ENCODE measurements at regions not wholly inside any gene's neighbourhood (a gene's known extent, or its start where the extent isn't known, plus 50 kb on each side); places are given as distances from the start of the nearest gene placed in this dataset.
"Not testable (repeated sequence)": the region's sequence is repeated elsewhere in the genome, so short reads cannot be mapped to it uniquely, and the experiment has no call there.

DNA sequence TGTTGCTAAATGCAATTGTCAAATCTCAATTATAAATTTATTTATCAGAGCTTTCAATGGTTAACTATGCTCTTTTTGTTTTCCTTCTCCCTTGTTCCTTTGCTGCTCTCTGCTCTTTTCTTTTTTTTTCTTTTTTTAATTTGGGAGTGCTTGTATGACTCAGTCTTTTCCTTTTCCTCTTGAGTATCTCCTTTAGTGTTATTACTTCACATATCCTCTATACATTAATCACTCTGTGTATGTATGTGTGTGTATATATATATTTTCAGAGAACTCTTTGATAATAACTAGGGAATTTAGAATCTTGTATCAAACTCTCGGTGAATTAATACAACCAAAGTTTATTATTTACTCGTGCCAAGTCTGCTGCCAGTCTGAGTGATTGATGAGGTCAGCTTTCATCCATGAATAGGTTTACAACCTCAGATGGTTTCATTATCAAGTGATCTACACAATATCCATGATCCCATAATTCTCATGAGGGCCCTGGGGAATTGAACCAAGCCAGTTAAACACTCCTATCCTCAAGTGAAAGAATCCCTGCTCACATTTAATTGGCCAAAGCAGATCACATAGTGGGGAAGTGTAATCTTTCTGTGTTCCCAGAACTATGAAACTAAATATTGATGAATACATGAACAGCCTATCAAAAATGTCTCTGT lies 743.4 kb upstream of the CNTN5 start:
- no peak for DNase-seq

DNA sequence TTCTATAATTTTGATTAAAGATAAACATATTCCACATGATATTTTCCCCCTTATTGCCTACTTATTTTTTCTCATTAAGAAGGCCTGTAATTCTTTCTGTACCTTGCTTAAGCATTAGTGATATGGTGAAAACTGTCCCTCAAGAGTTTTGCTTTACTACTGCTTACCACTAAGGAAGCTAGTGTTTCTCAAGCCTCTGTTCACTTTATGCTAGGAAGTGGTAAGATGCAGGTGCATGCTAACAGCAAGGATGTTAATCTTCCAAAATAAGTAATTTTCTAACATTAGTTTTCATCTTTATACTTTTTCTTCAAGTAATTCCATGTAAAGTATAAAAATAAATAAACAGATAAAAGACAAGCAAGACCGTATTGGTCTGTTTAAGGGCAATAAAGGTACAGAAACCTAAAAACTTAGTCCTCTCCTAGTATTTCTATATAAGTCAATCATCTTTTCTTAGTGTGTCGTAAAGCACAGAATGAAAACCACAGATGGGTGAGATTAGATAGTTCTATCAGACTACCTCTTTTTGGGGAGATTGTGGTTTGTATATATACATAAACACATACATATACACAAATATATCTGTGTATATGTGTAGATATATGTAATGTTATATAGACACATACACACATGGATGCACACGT lies 731.0 kb upstream of the CNTN5 start:
- no peak for DNase-seq

- DNase-seq = no peak
These were observed 724.5 kb upstream of the CNTN5 start for GRCh38 chr11:98296091-98296880.

- DNase-seq = no peak
These were observed 720.0 kb upstream of the CNTN5 start for GRCh38 chr11:98300719-98301118.

DNA sequence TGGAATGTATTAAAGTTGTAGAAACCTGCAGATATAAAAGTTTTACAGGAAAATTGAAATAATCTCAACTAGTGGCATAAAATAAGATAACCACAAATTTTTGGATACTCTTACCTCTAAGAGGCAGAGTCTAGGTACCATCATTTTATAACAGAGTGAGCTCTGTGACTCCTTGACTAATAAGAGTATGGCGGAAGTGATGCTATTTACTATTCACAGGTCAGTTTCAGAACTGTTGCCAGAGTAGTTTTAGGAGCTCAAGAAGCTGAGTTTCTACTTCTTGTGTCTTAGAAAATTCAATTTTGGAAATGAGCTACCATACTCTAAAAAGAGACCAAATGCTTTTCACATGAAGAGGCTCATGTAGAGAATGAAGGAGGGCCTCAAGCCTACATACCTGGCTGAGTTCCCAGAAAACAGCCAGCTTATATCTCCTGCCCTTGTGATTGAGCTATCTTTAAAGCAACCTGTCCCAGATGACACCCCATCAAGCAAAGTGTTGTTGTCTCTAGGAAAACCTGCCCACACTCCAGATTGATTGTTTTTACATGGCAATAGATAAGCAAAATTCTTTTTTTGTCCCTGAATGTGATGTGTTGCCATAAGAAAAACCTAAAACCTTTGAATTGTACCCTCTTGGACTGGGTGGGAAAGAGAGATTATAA lies 712.8 kb upstream of the CNTN5 start:
- DNase-seq = no peak

DNA sequence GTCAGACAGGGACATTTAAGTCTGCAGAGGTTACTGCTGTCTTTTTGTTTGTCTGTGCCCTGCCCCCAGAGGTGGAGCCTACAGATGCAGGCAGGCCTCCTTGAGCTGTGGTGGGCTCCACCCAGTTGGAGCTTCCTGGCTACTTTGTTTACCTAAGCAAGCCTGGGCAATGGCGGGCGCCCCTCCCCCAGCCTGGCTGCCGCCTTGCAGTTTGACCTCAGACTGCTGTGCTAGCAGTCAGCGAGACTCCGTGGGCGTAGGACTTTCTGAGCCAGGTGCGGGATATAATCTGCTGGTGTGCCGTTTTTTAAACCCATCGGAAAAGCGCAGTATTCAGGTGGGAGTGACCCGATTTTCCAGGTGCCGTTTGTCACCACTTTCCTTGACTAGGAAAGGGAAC lies 690.4 kb upstream of the CNTN5 start:
- DNase-seq = not testable (repeated sequence)

- DNase-seq = no peak
These were observed 662.2 kb upstream of the CNTN5 start for GRCh38 chr11:98358551-98358950.

DNA sequence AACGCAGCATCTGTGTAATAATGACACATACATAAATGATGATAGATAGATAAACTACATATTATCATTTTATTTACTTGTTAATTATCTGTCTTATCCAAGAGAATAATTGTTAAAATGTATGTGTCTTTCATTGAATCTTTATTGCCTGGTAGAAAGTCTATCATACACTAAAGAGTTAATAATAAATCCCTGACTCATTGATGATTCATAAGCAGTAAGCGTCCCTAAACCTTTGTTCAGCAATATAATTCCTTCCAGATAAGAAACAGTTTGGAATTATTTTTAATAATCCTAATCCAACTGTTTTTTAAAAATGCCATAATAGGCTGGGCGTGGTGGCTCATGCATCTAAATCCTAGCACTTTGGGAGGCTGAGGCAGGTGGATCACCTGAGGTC lies 655.6 kb upstream of the CNTN5 start:
- no peak for DNase-seq

- no peak for DNase-seq
These were observed 654.8 kb upstream of the CNTN5 start for GRCh38 chr11:98365941-98366340.

GRCh38 chr11:98390391-98390790 lies 630.4 kb upstream of the CNTN5 start:
- DNase-seq = no peak

- not testable (repeated sequence) for DNase-seq
These were observed 626.2 kb upstream of the CNTN5 start for GRCh38 chr11:98394500-98394899.

GRCh38 chr11:98398508-98398907 lies 622.2 kb upstream of the CNTN5 start:
- no peak for DNase-seq

DNA sequence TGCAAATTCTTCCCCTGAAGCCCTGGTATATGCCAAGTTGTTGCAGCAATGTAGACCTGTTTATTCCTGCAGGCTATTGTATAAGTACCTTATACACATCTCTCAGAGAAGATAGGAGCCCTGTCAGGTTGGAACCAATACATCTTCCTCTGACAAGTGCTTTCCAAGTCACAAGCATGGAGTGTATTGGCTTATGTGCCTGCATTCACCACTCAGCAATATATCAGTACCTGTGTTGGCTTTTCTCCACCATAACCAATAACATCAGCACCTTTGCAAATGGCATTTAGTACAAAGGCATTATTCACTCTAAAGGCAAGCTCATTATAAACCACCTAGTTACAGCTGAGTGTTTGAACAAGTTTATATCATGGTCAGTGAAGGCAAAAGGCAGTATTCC lies 611.7 kb upstream of the CNTN5 start:
- DNase-seq = no peak

- no peak for DNase-seq
These were observed 609.0 kb upstream of the CNTN5 start for GRCh38 chr11:98411777-98412176.

- DNase-seq = no peak
These were observed 603.4 kb upstream of the CNTN5 start for GRCh38 chr11:98417256-98417755.

GRCh38 chr11:98423933-98424332 lies 596.8 kb upstream of the CNTN5 start:
- no peak for DNase-seq

GRCh38 chr11:98424773-98425172 lies 596.0 kb upstream of the CNTN5 start:
- DNase-seq = not testable (repeated sequence)

GRCh38 chr11:98431463-98432359 lies 589.0 kb upstream of the CNTN5 start:
- DNase-seq = no peak

GRCh38 chr11:98434296-98434695 lies 586.5 kb upstream of the CNTN5 start:
- no peak for DNase-seq

DNA sequence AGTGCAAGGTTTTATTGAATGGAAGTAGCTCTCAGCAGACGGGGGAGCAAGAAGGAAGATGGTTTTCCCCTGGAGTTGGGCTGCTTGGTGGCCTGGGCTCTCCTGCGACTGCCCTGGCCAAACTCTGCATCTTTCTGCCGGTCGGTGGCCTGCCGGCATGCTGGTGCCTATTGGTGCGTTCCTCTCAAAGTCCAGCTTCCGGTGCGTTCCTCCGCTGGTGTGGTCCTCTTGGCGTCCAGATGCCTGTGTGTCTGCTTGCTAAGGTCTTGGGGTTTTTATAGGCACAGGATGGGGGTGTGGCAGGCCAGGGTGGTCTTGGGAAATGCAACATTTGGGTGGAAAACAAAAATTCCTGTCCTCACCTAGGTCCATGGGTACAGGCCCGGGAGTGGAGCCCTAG lies 567.4 kb upstream of the CNTN5 start:
- DNase-seq = no peak

GRCh38 chr11:98455500-98456307 lies 565.0 kb upstream of the CNTN5 start:
- DNase-seq = no peak
